Activated B cell treated with CpG ODN at 0.5 μM for 24 hours (primary cell): ENCODE measurements at regions not wholly inside any gene's neighbourhood (a gene's known extent, or its start where the extent isn't known, plus 50 kb on each side); places are given as distances from the start of the nearest gene placed in this dataset.

ENCODE experiments used
- ATAC-seq: fragments of 200-7000 bp; cut with Tn5 transposase; one replicate; pipeline ENCODE4 v1.10.0; 2021; ENCODE audit warnings: low read depth, mild to moderate bottlenecking, moderate library complexity
- CTCF ChIA-PET: fragments of 350-600 bp; sonication (Branson Sonifier 250); formaldehyde crosslinking; loops from one replicate; lab custom pipeline; 2021; ENCODE audit warnings: antibody characterized with exemption; lab: Charles Lee
- POLR2A ChIA-PET: fragments of 350-600 bp; sonication (Branson Sonifier 250); formaldehyde crosslinking; loops from one replicate; lab custom pipeline; 2021; ENCODE audit warnings: antibody characterized with exemption; lab: Charles Lee
- DNase-seq: peaks from one replicate; pipeline ENCODE4 v3.0.0; 2022
- H3K27ac Mint-ChIP-seq: one replicate; pipeline ENCODE4 v1.8.0; 2020; ENCODE audit warnings: mixed read lengths
- H3K27me3 Mint-ChIP-seq: one replicate; pipeline ENCODE4 v1.8.0; 2021; ENCODE audit warnings: mixed read lengths
- H3K36me3 Mint-ChIP-seq: one replicate; pipeline ENCODE4 v1.8.0; 2021; ENCODE audit warnings: low read depth, mixed read lengths
- H3K4me1 Mint-ChIP-seq: one replicate; pipeline ENCODE4 v1.8.0; 2021; ENCODE audit warnings: mixed read lengths
- H3K4me3 Mint-ChIP-seq: one replicate; pipeline ENCODE4 v1.8.0; 2020; ENCODE audit warnings: mild to moderate bottlenecking, mixed read lengths
- H3K9me3 Mint-ChIP-seq: one replicate; pipeline ENCODE4 v1.8.0; 2020; ENCODE audit warnings: mixed read lengths
- intact Hi-C: fragments of 100-400 bp; cut with micrococcal nuclease; formaldehyde crosslinking; loops from one replicate; pipeline ENCODE4 v1.15.1; 2024
- TF ChIP-seq, protein P1 (sequence below): fragments of 200-600 bp; IDR thresholded peaks from one replicate; pipeline ENCODE4 v1.8.0; 2022; ENCODE audit warnings: antibody characterized with exemption, mild to moderate bottlenecking

DNA sequence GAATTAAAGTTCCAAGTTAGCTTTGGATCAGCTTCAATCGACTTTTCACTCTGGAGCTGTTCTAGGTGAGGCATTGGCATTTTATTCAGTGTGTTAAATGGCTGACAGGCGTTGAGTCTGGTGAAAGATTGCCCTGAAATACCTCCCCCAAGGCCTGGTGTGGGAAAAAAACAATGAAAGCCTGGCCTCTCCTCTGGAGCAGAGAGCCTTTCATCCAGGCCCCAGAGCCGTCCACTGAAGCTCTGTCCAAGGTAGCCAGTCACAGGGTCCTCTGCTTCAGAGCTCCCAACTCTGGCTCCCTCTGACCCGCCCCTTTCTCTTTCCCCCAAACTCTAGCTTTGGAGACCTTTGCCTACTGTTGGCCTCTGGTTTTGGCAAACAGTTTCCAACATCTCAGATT lies 123.6 kb upstream of the CRHR1 start:
- H3K27me3 Mint-ChIP-seq, result peaks cover 35% of the 10 kb centered on the region
- intact Hi-C loops, result no loop called here
- ATAC-seq, result no peak
- peaks cover 5% of the 10 kb centered on the region for H3K9me3 Mint-ChIP-seq
- no peak overlapping the region for H3K4me3 Mint-ChIP-seq
- no peaks in the 10 kb centered on the region for H3K4me1 Mint-ChIP-seq
- no peak overlapping the region for H3K27ac Mint-ChIP-seq
- DNase-seq, result no peak
- no peaks in the 10 kb centered on the region for H3K36me3 Mint-ChIP-seq
- ChIA-PET CTCF (no interaction called here), POLR2A (no interaction called here)
- TF ChIP-seq, protein P1, sequence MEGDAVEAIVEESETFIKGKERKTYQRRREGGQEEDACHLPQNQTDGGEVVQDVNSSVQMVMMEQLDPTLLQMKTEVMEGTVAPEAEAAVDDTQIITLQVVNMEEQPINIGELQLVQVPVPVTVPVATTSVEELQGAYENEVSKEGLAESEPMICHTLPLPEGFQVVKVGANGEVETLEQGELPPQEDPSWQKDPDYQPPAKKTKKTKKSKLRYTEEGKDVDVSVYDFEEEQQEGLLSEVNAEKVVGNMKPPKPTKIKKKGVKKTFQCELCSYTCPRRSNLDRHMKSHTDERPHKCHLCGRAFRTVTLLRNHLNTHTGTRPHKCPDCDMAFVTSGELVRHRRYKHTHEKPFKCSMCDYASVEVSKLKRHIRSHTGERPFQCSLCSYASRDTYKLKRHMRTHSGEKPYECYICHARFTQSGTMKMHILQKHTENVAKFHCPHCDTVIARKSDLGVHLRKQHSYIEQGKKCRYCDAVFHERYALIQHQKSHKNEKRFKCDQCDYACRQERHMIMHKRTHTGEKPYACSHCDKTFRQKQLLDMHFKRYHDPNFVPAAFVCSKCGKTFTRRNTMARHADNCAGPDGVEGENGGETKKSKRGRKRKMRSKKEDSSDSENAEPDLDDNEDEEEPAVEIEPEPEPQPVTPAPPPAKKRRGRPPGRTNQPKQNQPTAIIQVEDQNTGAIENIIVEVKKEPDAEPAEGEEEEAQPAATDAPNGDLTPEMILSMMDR, result no peak

DNA sequence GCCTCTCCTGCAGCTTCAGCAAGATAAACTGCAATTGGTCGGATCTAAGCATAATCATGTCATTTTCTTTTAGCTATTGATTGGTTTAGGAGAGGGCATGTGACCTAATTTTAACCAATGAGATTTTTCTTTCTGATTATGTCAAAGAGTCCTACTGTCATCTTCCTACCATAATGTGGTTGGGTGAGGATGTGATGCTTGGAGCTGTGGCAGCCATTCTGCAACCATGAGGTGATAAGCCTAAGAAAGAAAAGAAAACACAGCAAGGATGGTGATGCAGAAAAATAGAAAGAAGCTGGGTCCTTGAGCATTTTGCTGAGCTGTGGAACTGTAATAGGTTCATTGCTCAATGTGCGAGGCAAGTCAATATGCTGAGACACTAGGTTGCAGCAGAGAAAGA lies 121.7 kb upstream of the CRHR1 start:
- TF ChIP-seq, protein P1, result no peak
- no peak overlapping the region for H3K4me3 Mint-ChIP-seq
- peaks cover 5% of the 10 kb centered on the region for H3K9me3 Mint-ChIP-seq
- ATAC-seq (no peak), DNase-seq (no peak)
- no peaks in the 10 kb centered on the region for H3K4me1 Mint-ChIP-seq
- H3K27ac Mint-ChIP-seq, result no peak overlapping the region
- peaks cover 38% of the 10 kb centered on the region for H3K27me3 Mint-ChIP-seq
- intact Hi-C loops, result no loop called here
- no peaks in the 10 kb centered on the region for H3K36me3 Mint-ChIP-seq
- ChIA-PET POLR2A (no interaction called here), CTCF (interaction anchor here (1.3 kb wide), 1 partner anchor 169 kb away, joined by 4 read pairs; no protein-coding TSS in a partner anchor)

DNA sequence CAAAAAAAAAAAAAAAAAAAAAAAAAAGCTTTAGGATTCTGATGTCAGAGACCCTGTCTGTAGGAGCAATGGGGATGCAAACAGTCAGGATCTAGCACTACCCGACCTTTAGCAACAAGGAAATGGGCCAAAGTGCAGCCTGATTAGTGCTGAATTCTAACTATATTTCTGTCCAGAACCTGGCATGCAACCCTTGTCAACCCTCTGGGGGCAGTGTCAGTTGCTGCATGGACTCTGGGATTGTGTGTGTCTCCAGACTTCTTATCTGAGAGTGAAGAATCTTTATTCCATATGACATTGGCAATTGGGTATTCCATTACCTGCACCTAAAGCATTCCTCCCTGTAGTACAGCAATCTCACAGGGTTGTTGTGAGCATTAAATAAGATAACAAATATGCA lies 120.3 kb upstream of the CRHR1 start:
- ChIA-PET POLR2A (no interaction called here), CTCF (no interaction called here)
- DNase-seq (no peak), ATAC-seq (no peak)
- no peaks in the 10 kb centered on the region for H3K36me3 Mint-ChIP-seq
- no peaks in the 10 kb centered on the region for H3K4me1 Mint-ChIP-seq
- H3K27me3 Mint-ChIP-seq, result peaks cover 33% of the 10 kb centered on the region
- no peak overlapping the region for H3K27ac Mint-ChIP-seq
- H3K4me3 Mint-ChIP-seq, result no peak overlapping the region
- TF ChIP-seq, protein P1, result no peak
- H3K9me3 Mint-ChIP-seq, result peaks cover 5% of the 10 kb centered on the region
- intact Hi-C loops, result no loop called here

DNA sequence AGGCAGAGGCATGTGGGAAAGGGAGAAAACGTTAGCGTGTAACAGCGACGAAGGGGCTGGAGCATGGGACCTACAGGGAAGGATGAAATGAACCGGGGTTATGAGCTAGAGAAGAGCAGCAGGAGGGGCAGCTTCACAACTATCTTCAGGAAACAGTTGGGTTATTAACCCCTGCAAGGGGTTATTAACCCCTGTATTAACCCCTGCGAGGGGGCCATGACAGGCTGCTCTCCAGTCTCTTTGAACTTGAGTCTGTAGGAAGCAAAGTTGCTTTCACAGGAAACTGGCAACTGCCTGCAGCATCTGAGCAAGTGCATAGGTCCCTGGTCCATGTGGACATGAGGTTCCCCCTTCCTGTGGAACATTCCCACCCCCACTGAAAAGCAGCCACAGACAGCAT lies 119.2 kb upstream of the CRHR1 start:
- H3K4me3 Mint-ChIP-seq, result no peak overlapping the region
- no peak for DNase-seq
- POLR2A ChIA-PET, result no interaction called here
- no peak overlapping the region for H3K27ac Mint-ChIP-seq
- TF ChIP-seq, protein P1, result no peak
- no peaks in the 10 kb centered on the region for H3K36me3 Mint-ChIP-seq
- H3K9me3 Mint-ChIP-seq, result peaks cover 5% of the 10 kb centered on the region
- CTCF ChIA-PET, result no interaction called here
- H3K27me3 Mint-ChIP-seq, result peaks cover 34% of the 10 kb centered on the region
- intact Hi-C loops, result no loop called here
- no peak for ATAC-seq
- no peaks in the 10 kb centered on the region for H3K4me1 Mint-ChIP-seq

DNA sequence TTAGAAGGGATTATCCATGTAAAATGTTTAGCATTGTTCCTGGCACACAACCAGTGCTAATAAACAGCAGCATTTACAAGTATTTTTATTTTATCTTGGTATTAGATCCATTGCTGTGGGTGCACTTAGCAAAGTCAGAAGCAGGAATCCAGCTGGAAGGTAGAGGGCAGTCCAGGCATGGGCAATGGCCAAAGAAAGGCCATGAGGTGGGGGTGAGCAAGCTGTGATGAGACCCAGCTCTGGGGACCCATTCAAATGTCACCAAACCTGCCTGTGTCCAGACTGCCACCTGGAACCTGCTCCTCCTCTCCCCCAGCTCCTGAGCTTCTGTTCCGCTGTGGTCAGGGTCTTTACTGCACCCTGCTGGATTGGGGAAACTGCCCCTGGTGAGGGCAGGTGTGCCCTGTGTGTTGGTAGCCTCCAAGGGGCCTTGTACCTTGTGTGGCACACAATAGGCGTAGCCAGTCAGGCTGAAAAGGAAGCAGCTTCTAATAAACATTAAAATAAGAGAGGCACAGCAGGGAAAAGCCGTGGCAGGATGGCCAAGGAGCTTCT lies 118.0 kb upstream of the CRHR1 start:
- ChIA-PET CTCF (no interaction called here), POLR2A (no interaction called here)
- ATAC-seq (no peak), DNase-seq (no peak)
- intact Hi-C loops, result no loop called here
- H3K27ac Mint-ChIP-seq, result no peak overlapping the region
- H3K36me3 Mint-ChIP-seq, result no peaks in the 10 kb centered on the region
- peaks cover 28% of the 10 kb centered on the region for H3K27me3 Mint-ChIP-seq
- no peak overlapping the region for H3K4me3 Mint-ChIP-seq
- peaks cover 5% of the 10 kb centered on the region for H3K9me3 Mint-ChIP-seq
- no peaks in the 10 kb centered on the region for H3K4me1 Mint-ChIP-seq
- TF ChIP-seq, protein P1, result no peak
